Astrocyte of the cerebellum (primary cell): ENCODE measurements at regions not wholly inside any gene's neighbourhood (a gene's known extent, or its start where the extent isn't known, plus 50 kb on each side); places are given as distances from the start of the nearest gene placed in this dataset.
A peak's percentile ranks its signal among the peaks of the same experiment; 100 is the strongest.

Experiments
- DNase-seq: peaks from one replicate; pipeline ENCODE4 v3.0.0-alpha.2; 2011; ENCODE audit warnings: low read depth
- H3K4me3 ChIP-seq: 2 replicates; pipeline ENCODE4 v1.5.1; 2011; ENCODE audit warnings: mild to moderate bottlenecking, low read depth, low read length, moderate library complexity
- in situ Hi-C: cut with HindIII; loops from 2 replicates; pipeline ENCODE4 v1.10.0; 2017; ENCODE audit warnings: low sequenced_read_pairs
- TF ChIP-seq, protein P1 (sequence below): IDR thresholded peaks from 2 replicates; pipeline ENCODE4 v1.5.1; 2012; ENCODE audit warnings: low read length, low read depth, moderate library complexity, mild to moderate bottlenecking; ENCODE audit errors: missing control alignments

DNA sequence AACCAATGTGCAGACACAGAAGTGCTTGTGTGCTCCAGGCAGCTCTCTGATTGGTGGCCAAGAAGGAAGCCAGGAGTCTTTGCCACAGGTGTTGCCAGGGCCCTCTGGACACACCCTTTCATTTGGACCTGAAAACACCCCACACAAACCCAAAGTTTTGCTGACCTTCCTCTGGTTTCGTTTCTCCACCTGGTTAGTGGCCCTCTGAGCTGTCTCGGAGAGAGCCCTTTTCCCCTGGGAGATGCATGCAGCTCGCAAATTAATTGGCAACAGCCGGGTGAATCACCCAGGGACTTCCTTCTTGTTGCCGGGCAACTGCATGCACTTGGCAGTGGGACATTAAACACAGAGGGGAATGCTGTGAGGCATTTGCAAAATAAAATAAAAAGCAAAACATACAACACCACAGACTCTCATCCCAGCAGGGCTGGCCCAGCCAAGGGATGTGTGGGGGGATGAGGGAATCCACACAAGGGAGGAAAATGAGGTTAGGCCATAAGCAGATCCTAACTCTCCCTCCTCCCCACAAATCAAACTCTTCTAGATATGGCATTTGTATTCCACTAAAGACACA lies 286.6 kb downstream of the SOX9 start:
- peak; percentile 95 for DNase-seq
- TF ChIP-seq, protein P1, sequence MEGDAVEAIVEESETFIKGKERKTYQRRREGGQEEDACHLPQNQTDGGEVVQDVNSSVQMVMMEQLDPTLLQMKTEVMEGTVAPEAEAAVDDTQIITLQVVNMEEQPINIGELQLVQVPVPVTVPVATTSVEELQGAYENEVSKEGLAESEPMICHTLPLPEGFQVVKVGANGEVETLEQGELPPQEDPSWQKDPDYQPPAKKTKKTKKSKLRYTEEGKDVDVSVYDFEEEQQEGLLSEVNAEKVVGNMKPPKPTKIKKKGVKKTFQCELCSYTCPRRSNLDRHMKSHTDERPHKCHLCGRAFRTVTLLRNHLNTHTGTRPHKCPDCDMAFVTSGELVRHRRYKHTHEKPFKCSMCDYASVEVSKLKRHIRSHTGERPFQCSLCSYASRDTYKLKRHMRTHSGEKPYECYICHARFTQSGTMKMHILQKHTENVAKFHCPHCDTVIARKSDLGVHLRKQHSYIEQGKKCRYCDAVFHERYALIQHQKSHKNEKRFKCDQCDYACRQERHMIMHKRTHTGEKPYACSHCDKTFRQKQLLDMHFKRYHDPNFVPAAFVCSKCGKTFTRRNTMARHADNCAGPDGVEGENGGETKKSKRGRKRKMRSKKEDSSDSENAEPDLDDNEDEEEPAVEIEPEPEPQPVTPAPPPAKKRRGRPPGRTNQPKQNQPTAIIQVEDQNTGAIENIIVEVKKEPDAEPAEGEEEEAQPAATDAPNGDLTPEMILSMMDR, result no peak
- in situ Hi-C loops, result loop anchor here (5.0 kb wide), 1 partner anchor 70 kb away; no protein-coding TSS in a partner anchor
- H3K4me3 ChIP-seq, result no peak overlapping the region

DNA sequence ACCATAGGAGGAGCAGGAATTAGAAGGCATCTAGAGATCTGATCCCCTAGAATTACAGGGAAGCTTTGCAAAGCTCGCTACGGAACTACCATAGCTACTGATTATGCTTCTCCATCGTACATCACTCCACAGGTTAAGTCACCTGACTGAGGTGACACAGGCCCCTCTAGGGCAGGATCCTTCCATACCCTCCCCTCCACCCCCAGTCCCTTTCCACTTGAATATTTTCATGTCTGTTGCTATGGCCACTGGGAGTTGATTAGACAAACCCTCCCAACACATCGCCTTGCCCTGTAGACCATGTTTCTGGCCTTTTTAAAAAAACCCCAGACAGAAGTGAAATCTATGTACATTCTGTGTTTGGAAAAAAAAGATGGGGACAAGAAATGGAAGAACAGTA lies 287.1 kb downstream of the SOX9 start:
- no peak overlapping the region for H3K4me3 ChIP-seq
- TF ChIP-seq, protein P1, result no peak
- DNase-seq, result no peak
- in situ Hi-C loops, result loop anchor here (5.0 kb wide), 1 partner anchor 71 kb away; no protein-coding TSS in a partner anchor

DNA sequence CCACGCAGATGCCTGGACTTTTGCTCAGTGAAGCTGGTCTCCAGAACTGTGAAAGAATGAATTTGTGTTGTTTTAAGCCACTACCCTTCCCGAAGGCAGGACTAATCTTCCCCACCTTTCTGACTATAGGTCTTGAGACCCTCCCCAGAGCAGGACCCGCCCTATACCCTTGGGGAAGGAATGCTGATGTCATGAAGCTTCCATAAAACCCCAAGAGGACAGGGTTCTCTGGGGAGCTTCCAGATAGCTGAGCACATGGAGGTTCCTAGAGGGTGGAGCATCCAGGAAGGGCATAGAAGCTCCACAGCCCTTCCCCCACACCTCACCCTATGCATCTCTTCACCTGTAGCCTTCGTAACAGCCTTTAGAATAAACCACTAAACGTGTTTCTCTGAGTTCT lies 287.8 kb downstream of the SOX9 start:
- DNase-seq, result no peak
- TF ChIP-seq, protein P1, result no peak
- in situ Hi-C loops, result loop anchor here (5.0 kb wide), 1 partner anchor 71 kb away; no protein-coding TSS in a partner anchor
- H3K4me3 ChIP-seq, result no peak overlapping the region

DNA sequence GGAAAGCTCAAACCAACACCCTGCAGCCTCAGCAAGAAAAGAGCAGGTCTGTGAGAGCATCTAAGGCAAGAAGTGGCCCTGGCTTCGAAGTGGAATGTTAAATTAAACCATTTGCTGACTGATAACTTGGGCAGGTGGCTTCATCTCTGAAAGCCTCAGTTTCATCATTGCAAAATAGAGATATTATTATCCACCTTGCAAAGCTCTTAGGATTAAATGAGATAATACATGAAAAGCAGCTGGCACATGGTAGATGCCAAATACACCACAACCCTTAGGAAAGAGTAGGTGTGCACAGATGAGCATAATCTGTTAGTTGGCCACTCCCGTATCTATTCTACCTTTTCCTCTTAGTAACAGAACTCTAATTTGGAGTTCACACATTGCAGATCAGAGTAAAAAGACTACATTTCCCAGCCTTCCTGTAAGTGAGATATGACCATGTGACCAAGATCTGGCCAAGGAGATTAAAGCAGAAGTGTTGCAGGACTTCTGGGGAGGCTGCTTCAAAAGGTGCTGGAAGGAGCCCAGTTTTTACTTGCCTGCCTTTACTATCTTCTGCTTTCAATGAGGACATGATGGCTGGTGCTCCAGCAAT lies 288.7 kb downstream of the SOX9 start:
- no peak for DNase-seq
- in situ Hi-C loops, result loop anchor here (5.0 kb wide), 1 partner anchor 72 kb away; no protein-coding TSS in a partner anchor
- TF ChIP-seq, protein P1, result no peak
- no peak overlapping the region for H3K4me3 ChIP-seq

DNA sequence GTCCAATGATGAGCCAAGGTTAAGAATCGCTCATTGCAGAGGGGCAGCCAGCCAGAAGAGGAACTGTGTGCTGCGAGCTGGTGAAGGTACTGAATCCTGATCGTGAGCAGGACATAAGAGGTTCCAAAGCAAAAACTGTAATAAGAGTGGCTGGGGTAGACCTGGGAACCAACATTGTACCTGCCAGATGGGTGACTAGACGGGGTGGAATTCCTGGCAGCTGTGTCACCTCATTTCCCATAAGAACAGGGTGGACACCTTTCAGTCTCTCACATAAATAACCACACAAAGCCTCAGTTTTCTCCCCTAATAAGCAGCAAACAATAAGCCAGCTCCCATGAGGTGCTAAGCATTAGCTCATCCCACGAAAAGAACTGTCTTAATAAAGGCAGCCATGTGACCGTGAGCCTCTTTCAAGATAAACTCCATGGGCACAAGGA lies 290.3 kb downstream of the SOX9 start:
- H3K4me3 ChIP-seq, result no peak overlapping the region
- TF ChIP-seq, protein P1, result no peak
- DNase-seq, result no peak
- in situ Hi-C loops, result no loop called here

DNA sequence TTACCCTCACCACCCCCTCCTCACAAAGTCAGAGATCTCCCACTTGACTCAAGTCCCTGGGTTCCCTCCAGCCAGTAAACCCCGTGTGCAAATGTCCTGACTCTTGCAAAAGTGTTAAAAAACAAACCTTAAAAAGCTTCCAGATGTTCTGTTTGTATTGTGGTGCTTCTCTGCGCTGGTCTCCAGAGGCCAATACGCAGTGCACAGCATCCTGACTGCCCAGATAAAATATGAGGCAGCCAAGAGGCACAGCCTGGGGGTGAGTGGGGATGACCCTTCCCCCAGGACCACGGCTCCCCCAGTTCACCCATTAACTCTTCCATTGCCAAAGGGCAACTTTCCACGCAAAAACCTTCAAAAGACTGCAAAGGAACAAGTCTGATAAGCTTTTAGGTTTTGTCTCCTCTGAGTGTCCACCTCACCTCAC lies 291.8 kb downstream of the SOX9 start:
- no peak for DNase-seq
- in situ Hi-C loops, result no loop called here
- H3K4me3 ChIP-seq, result no peak overlapping the region
- TF ChIP-seq, protein P1, result no peak
